Hypothalamus (tissue), 51 donors: ENCODE measurements at regions not wholly inside any gene's neighbourhood (a gene's known extent, or its start where the extent isn't known, plus 50 kb on each side); places are given as distances from the start of the nearest gene placed in this dataset.
A peak's percentile ranks its signal among the peaks of the same experiment; 100 is the strongest.
"Not testable (repeated sequence)": the region's sequence is repeated elsewhere in the genome, so short reads cannot be mapped to it uniquely, and the experiment has no call there.

ENCODE experiments used
- DNase-seq, 51 donors: peaks; one replicate each; lab custom pipeline; 2025; lab: John Stamatoyannopoulos, UW

- no peak for DNase-seq
These were observed 181.7 kb upstream of the GPR101 start for GRCh38 chrX:137215467-137215866.

- no peak for DNase-seq
These were observed 178.4 kb upstream of the GPR101 start for GRCh38 chrX:137212078-137212632.

- no peak for DNase-seq
These were observed 164.2 kb upstream of the GPR101 start for GRCh38 chrX:137198040-137198439.

- DNase-seq: no peak
These were observed 162.2 kb upstream of the GPR101 start for GRCh38 chrX:137195991-137196390.

- no peak for DNase-seq
These were observed 161.5 kb upstream of the GPR101 start for GRCh38 chrX:137195296-137195695.

- peak in 11 of 51 donors; percentile 0 to 11 (median 0) for DNase-seq
These were observed 160.4 kb upstream of the GPR101 start for GRCh38 chrX:137194164-137194563.

GRCh38 chrX:137187540-137187939, 153.7 kb upstream of the GPR101 start:
- DNase-seq: no peak

GRCh38 chrX:137178392-137178791, 144.6 kb upstream of the GPR101 start:
- DNase-seq: no peak

GRCh38 chrX:137172317-137172948, 138.6 kb upstream of the GPR101 start:
- DNase-seq: no peak

- no peak for DNase-seq
These were observed 137.8 kb upstream of the GPR101 start for GRCh38 chrX:137171626-137172025.

- DNase-seq: peak in 1 of 51 donors; percentile 0
These were observed 132.8 kb upstream of the GPR101 start for GRCh38 chrX:137166591-137166990.

- no peak for DNase-seq
These were observed 130.5 kb upstream of the GPR101 start for GRCh38 chrX:137164329-137164728.

- no peak for DNase-seq
These were observed 117.6 kb upstream of the GPR101 start for GRCh38 chrX:137151403-137151802.

GRCh38 chrX:137143864-137144263, 110.1 kb upstream of the GPR101 start:
- DNase-seq: no peak

- not testable (repeated sequence) for DNase-seq
These were observed 88.9 kb upstream of the GPR101 start for GRCh38 chrX:137122651-137123050.

GRCh38 chrX:137119049-137119448, 85.3 kb upstream of the GPR101 start:
- no peak for DNase-seq

- DNase-seq: no peak
These were observed 84.7 kb upstream of the GPR101 start for GRCh38 chrX:137118536-137118935.

GRCh38 chrX:137118136-137118535, 84.3 kb upstream of the GPR101 start:
- DNase-seq: no peak

- DNase-seq: not testable (repeated sequence)
These were observed 74.1 kb upstream of the GPR101 start for GRCh38 chrX:137107877-137108276.

GRCh38 chrX:137101273-137101990, 67.6 kb upstream of the GPR101 start:
- DNase-seq: no peak
